Gastrocnemius medialis (tissue), 4 donors: ENCODE measurements at regions not wholly inside any gene's neighbourhood (a gene's known extent, or its start where the extent isn't known, plus 50 kb on each side); places are given as distances from the start of the nearest gene placed in this dataset.

Experiments used
- POLR2A ChIP-seq, 2 donors: fragments of 450-650 bp; IDR thresholded peaks; one replicate each; pipeline ENCODE4 v1.6.1; 2017; ENCODE audit warnings: antibody characterized with exemption in 2 of 2, mild to moderate bottlenecking in 2 of 2, moderate library complexity in 2 of 2
- TF ChIP-seq, protein P1 (sequence below), 5 experiments: fragments of 450-650 bp in 3 of 5; fragments of 200-600 bp in 2 of 5; sonication (generic) in 2 of 5; IDR thresholded peaks in 4 of 5; conservative IDR thresholded peaks in 1 of 5; 1 replicate in 4 of 5; 2 replicates in 1 of 5; pipeline ENCODE4 v1.5.1; 2016 to 2019; ENCODE audit warnings: antibody characterized with exemption in 5 of 5, mild to moderate bottlenecking in 3 of 5, moderate library complexity in 3 of 5

DNA sequence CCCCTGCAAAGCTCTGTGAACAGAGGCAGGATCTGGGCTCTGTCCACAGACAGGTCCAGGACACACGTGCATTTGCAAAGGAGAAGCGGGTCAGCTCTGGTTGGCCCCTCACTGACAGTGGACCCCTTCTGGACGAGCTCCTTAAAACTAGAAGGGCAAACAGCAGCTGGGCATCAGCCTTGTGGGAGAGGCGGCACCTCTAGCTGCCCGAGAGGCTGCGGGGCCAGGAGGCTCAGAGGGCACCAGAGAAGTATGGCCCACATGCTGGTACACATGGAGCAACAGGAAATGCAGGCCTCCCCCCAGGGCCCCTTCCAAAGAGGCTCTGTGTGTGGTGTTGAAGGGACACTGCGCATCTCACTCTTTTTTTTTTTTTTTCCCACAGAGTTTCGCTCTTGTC lies 233.0 kb upstream of the TCERG1L start:
- TF ChIP-seq, protein P1, sequence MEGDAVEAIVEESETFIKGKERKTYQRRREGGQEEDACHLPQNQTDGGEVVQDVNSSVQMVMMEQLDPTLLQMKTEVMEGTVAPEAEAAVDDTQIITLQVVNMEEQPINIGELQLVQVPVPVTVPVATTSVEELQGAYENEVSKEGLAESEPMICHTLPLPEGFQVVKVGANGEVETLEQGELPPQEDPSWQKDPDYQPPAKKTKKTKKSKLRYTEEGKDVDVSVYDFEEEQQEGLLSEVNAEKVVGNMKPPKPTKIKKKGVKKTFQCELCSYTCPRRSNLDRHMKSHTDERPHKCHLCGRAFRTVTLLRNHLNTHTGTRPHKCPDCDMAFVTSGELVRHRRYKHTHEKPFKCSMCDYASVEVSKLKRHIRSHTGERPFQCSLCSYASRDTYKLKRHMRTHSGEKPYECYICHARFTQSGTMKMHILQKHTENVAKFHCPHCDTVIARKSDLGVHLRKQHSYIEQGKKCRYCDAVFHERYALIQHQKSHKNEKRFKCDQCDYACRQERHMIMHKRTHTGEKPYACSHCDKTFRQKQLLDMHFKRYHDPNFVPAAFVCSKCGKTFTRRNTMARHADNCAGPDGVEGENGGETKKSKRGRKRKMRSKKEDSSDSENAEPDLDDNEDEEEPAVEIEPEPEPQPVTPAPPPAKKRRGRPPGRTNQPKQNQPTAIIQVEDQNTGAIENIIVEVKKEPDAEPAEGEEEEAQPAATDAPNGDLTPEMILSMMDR (IDR thresholded peaks at IDR 0.05 in 4 of 5, conservative IDR thresholded peaks at IDR 0.05 in 1 of 5) = no peak
- TF ChIP-seq POLR2A (IDR thresholded peaks at IDR 0.05) = no peak
